ENCODE measurements at regions not wholly inside any gene's neighbourhood (a gene's known extent, or its start where the extent isn't known, plus 50 kb on each side); places are given as distances from the start of the nearest gene placed in this dataset.
A peak's percentile ranks its signal among the peaks of the same experiment; 100 is the strongest.

DNA sequence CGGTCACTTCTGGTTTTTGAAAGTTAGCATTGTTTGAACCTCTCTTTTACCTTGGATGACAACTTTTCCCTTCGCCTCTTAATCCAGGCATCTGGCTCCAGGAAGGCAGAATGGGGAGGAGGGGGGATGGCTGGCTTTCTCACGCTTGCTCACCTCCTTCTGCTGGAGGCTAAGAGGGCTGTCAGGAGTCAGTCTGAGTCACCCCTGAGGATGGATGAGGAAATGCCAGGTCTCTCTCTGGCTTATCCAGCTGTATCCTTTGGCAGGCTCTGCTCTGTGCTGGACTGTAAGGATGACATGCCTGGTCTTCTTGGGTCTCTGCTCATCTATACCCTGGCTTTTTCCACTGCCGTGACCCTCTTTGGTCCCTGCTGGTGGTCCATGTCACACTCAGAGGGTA is 142.9 kb upstream of the GYPC start:
- H3K9me3 Mint-ChIP-seq (ENCODE audit: unreplicated experiment), result no peaks in the 10 kb centered on the region
- H3K27ac Mint-ChIP-seq (ENCODE audit: unreplicated experiment), result no peak overlapping the region
- no peaks in the 10 kb centered on the region for H3K4me1 Mint-ChIP-seq (ENCODE audit: unreplicated experiment)
- no peak for DNase-seq (ENCODE audit: low spot score)
- no peak overlapping the region for H3K4me3 Mint-ChIP-seq (ENCODE audit: unreplicated experiment)
- TF ChIP-seq, protein P1, sequence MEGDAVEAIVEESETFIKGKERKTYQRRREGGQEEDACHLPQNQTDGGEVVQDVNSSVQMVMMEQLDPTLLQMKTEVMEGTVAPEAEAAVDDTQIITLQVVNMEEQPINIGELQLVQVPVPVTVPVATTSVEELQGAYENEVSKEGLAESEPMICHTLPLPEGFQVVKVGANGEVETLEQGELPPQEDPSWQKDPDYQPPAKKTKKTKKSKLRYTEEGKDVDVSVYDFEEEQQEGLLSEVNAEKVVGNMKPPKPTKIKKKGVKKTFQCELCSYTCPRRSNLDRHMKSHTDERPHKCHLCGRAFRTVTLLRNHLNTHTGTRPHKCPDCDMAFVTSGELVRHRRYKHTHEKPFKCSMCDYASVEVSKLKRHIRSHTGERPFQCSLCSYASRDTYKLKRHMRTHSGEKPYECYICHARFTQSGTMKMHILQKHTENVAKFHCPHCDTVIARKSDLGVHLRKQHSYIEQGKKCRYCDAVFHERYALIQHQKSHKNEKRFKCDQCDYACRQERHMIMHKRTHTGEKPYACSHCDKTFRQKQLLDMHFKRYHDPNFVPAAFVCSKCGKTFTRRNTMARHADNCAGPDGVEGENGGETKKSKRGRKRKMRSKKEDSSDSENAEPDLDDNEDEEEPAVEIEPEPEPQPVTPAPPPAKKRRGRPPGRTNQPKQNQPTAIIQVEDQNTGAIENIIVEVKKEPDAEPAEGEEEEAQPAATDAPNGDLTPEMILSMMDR (IDR thresholded peaks at IDR 0.05; ENCODE audit: unreplicated experiment), result no peak
- H3K27me3 Mint-ChIP-seq (ENCODE audit: unreplicated experiment), result peaks cover 2% of the 10 kb centered on the region
- no peaks in the 10 kb centered on the region for H3K36me3 Mint-ChIP-seq (ENCODE audit: low read depth, unreplicated experiment)

DNA sequence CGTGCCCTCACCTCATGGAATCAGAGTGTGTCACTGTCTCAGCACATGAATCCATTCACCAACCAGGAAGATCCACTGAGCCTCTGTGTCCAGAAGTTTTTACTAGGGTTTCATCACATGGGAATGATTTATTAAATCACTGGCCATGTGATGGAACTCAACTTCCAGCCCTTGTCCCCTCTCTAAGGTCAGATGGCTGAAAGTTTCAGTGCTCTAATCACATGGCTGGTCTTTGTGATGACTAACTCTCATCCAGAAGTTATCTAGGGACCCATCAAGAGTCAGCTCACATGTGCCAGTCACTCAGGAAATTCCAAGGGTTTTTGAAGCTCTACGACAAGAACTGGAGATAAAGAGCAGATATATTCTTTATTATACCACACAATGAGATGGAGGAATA is 140.5 kb upstream of the GYPC start:
- H3K9me3 Mint-ChIP-seq (ENCODE audit: unreplicated experiment), result no peaks in the 10 kb centered on the region
- H3K27me3 Mint-ChIP-seq (ENCODE audit: unreplicated experiment), result peaks cover 2% of the 10 kb centered on the region
- no peak overlapping the region for H3K27ac Mint-ChIP-seq (ENCODE audit: unreplicated experiment)
- H3K36me3 Mint-ChIP-seq (ENCODE audit: low read depth, unreplicated experiment), result no peaks in the 10 kb centered on the region
- DNase-seq (ENCODE audit: low spot score), result no peak
- H3K4me1 Mint-ChIP-seq (ENCODE audit: unreplicated experiment), result no peaks in the 10 kb centered on the region
- no peak overlapping the region for H3K4me3 Mint-ChIP-seq (ENCODE audit: unreplicated experiment)
- TF ChIP-seq, protein P1 (IDR thresholded peaks at IDR 0.05; ENCODE audit: unreplicated experiment), result no peak

DNA sequence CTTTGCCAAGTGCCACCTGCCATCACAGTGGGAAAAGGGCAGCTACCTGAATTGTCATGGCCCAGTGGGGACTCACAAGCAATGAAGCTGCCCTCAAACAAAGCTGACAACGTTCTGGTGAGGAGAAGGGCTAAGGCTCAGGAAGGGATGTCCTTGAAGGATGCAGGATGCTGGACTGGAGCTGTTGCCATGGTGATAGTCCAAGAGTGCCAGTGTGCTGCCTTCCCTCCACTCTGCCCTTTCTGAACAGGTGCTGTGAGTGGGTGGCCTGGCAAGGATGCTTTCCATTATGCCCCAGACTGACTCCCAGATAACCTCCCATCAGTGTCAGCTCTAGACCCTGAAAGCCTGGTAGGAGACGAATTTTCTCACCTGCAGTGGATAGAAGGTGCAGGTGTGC is 137.8 kb upstream of the GYPC start:
- no peak for DNase-seq (ENCODE audit: low spot score)
- no peak overlapping the region for H3K4me3 Mint-ChIP-seq (ENCODE audit: unreplicated experiment)
- no peaks in the 10 kb centered on the region for H3K36me3 Mint-ChIP-seq (ENCODE audit: low read depth, unreplicated experiment)

DNA sequence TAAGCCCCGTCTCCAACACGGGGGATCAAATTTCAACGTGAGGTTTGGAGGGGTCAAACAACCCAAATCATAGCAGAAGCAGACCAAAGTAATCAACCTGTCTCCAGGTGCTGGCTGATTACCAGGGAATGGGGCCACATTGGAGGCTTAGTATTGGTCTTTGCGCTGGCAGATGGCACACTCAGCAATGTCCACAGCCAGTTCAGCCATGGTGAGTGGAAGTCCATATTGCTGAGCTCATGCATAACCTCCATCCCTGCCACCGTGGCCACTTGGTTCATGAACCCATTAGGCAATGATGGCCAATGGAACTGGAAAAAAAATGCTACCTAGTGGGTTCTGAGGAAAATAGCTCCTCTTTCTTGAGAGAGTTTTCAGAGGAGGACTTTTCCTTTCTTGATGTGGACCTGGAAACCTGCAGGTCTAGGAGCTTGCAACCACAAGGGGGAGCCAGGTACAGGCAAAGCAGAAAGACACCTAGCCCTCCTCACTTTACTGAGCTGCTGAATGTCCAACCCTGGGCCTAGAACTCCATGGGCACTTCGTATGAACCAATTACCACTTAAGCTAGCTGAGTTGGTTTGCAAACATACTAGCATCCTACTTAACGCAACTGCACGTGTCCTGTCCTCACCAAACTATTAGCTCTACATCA is 128.0 kb upstream of the GYPC start:
- Mint-ChIP-seq H3K4me3 (ENCODE audit: unreplicated experiment) (no peak overlapping the region), H3K4me1 (ENCODE audit: unreplicated experiment) (no peaks in the 10 kb centered on the region), H3K27ac (ENCODE audit: unreplicated experiment) (no peak overlapping the region), H3K27me3 (ENCODE audit: unreplicated experiment) (peaks cover 2% of the 10 kb centered on the region), H3K36me3 (ENCODE audit: low read depth, unreplicated experiment) (no peaks in the 10 kb centered on the region), H3K9me3 (ENCODE audit: unreplicated experiment) (no peaks in the 10 kb centered on the region)
- peak; percentile 72 for DNase-seq (ENCODE audit: low spot score)
- TF ChIP-seq, protein P1 (IDR thresholded peaks at IDR 0.05; ENCODE audit: unreplicated experiment), result peak; percentile 55

More for the DNA sequence above, 137.8 kb upstream of the GYPC start:
- H3K9me3 Mint-ChIP-seq (ENCODE audit: unreplicated experiment), result no peaks in the 10 kb centered on the region
- H3K27ac Mint-ChIP-seq (ENCODE audit: unreplicated experiment), result no peak overlapping the region
- TF ChIP-seq, protein P1 (IDR thresholded peaks at IDR 0.05; ENCODE audit: unreplicated experiment), result no peak
- peaks cover 4% of the 10 kb centered on the region for H3K27me3 Mint-ChIP-seq (ENCODE audit: unreplicated experiment)
- no peaks in the 10 kb centered on the region for H3K4me1 Mint-ChIP-seq (ENCODE audit: unreplicated experiment)

DNA sequence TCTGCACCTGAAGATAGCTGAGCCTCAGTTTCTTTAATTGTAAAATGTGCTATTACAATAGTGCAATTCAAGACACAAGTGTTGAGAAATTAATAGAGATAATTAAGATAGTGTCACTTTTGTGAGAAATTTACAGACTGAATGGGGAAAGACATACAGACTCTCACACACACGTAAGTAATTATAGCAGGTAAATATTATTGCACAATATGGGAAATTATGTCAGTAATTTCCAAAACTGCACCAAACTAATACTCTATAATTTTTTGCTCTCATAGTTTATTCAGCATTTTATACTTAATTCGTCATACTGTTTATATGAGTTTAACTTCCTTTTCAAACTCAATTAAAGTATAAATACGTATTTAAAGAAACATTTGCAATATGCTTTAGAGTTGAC is 124.9 kb upstream of the GYPC start:
- Mint-ChIP-seq H3K27ac (ENCODE audit: unreplicated experiment) (no peak overlapping the region), H3K9me3 (ENCODE audit: unreplicated experiment) (no peaks in the 10 kb centered on the region), H3K36me3 (ENCODE audit: low read depth, unreplicated experiment) (no peaks in the 10 kb centered on the region), H3K4me1 (ENCODE audit: unreplicated experiment) (no peaks in the 10 kb centered on the region), H3K27me3 (ENCODE audit: unreplicated experiment) (peaks cover 8% of the 10 kb centered on the region), H3K4me3 (ENCODE audit: unreplicated experiment) (no peak overlapping the region)
- TF ChIP-seq, protein P1 (IDR thresholded peaks at IDR 0.05; ENCODE audit: unreplicated experiment), result no peak
- DNase-seq (ENCODE audit: low spot score), result no peak

Data from endothelial cell (in vitro differentiated cells).